Nephron progenitor cell (in vitro differentiated cells): ENCODE measurements at regions not wholly inside any gene's neighbourhood (a gene's known extent, or its start where the extent isn't known, plus 50 kb on each side); places are given as distances from the start of the nearest gene placed in this dataset.

Experiments
- DNase-seq: peaks from one replicate; pipeline ENCODE4 v3.0.0; 2021
- H3K27ac Mint-ChIP-seq: 2 replicates; pipeline ENCODE4 v1.8.0; 2021; ENCODE audit warnings: mild to moderate bottlenecking, moderate library complexity, mixed read lengths
- H3K27me3 Mint-ChIP-seq: 2 replicates; pipeline ENCODE4 v1.8.0; 2021; ENCODE audit warnings: mild to moderate bottlenecking, low read depth, mixed read lengths; ENCODE audit not compliant: poor library complexity
- H3K36me3 Mint-ChIP-seq: 2 replicates; pipeline ENCODE4 v1.8.0; 2021; ENCODE audit warnings: low read depth, mixed read lengths
- H3K4me1 Mint-ChIP-seq: 2 replicates; pipeline ENCODE4 v1.8.0; 2021; ENCODE audit warnings: mixed read lengths
- H3K4me3 Mint-ChIP-seq: 2 replicates; pipeline ENCODE4 v1.8.0; 2021; ENCODE audit warnings: mild to moderate bottlenecking, moderate library complexity, mixed read lengths
- H3K9me3 Mint-ChIP-seq: 2 replicates; pipeline ENCODE4 v1.8.0; 2021; ENCODE audit warnings: mild to moderate bottlenecking, moderate library complexity, mixed read lengths
- TF ChIP-seq, protein P1 (sequence below): fragments of 200-600 bp; sonication (generic); IDR thresholded peaks from 2 replicates; pipeline ENCODE4 v1.5.0; 2021; ENCODE audit warnings: antibody characterized with exemption

DNA sequence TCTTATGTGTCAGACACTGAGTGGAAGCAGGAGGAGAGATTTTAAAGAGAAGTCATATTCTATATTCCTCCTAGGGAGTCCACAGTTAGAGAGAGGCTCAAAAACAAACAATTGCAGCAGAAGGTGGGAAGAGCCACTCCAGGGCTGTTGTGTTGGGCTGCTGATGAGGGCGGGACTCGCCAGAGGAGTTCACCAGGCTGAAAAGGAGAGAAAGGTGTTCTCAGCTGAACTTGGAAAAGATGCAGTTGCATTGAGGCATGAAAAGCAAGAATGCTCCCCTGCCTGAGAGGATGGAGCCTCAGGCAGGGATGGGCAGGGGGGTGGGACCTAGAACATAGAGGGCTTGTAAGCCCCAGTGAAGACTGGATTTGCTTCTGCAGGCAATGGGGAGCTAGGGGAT is 324.2 kb downstream of the CXCL12 start:
- Mint-ChIP-seq H3K27me3 (peaks cover 15% of the 10 kb centered on the region), H3K4me1 (peaks cover 75% of the 10 kb centered on the region), H3K4me3 (no peak overlapping the region), H3K9me3 (no peaks in the 10 kb centered on the region), H3K36me3 (no peaks in the 10 kb centered on the region), H3K27ac (no peak overlapping the region)
- no peak for DNase-seq
- TF ChIP-seq, protein P1, sequence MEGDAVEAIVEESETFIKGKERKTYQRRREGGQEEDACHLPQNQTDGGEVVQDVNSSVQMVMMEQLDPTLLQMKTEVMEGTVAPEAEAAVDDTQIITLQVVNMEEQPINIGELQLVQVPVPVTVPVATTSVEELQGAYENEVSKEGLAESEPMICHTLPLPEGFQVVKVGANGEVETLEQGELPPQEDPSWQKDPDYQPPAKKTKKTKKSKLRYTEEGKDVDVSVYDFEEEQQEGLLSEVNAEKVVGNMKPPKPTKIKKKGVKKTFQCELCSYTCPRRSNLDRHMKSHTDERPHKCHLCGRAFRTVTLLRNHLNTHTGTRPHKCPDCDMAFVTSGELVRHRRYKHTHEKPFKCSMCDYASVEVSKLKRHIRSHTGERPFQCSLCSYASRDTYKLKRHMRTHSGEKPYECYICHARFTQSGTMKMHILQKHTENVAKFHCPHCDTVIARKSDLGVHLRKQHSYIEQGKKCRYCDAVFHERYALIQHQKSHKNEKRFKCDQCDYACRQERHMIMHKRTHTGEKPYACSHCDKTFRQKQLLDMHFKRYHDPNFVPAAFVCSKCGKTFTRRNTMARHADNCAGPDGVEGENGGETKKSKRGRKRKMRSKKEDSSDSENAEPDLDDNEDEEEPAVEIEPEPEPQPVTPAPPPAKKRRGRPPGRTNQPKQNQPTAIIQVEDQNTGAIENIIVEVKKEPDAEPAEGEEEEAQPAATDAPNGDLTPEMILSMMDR, result no peak

DNA sequence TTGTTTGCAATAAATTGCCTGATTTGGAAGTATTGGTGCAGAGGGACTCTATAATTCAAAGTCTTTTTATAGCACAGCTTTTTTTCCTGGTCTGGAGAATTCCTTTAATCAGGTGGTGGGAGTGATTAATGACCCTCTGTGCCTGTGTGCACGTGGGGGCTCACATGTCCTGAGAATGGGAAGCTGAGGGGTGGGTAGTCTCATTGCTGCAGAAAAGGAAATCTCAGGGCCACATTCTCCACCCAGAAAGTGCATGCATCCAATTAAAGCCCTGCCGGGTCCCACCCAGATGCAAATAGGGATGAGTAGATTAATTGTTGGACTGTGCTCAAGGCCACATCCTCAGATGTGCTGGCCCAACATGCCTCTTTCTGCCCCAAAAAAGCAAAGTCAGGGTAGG is 324.7 kb downstream of the CXCL12 start:
- no peak overlapping the region for H3K4me3 Mint-ChIP-seq
- no peaks in the 10 kb centered on the region for H3K9me3 Mint-ChIP-seq
- no peaks in the 10 kb centered on the region for H3K36me3 Mint-ChIP-seq
- DNase-seq, result no peak
- TF ChIP-seq, protein P1, result no peak
- peaks cover 11% of the 10 kb centered on the region for H3K27me3 Mint-ChIP-seq
- no peak overlapping the region for H3K27ac Mint-ChIP-seq
- H3K4me1 Mint-ChIP-seq, result peaks cover 72% of the 10 kb centered on the region

DNA sequence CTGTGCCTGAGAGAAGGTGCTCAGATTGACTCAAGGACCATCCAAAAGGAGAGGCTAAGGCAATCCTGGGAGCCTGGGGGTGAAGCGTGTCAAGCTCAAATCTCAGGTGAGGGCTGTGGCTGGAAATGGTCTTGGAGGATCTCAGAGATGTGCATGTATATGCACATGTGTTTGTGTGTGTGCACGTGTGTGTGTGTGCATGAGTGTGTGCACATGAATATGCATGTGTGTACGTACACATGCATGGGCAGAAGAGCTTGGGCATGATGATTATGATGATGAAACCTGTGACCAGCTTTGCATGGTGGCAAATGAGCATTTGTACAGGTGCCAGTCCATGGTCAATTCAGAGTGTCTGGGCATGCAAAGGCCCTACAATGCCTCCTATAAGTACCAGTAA is 326.6 kb downstream of the CXCL12 start:
- Mint-ChIP-seq H3K4me3 (no peak overlapping the region), H3K27me3 (peaks cover 12% of the 10 kb centered on the region), H3K27ac (no peak overlapping the region), H3K4me1 (peaks cover 68% of the 10 kb centered on the region), H3K36me3 (no peaks in the 10 kb centered on the region), H3K9me3 (no peaks in the 10 kb centered on the region)
- TF ChIP-seq, protein P1, result no peak
- DNase-seq, result no peak

DNA sequence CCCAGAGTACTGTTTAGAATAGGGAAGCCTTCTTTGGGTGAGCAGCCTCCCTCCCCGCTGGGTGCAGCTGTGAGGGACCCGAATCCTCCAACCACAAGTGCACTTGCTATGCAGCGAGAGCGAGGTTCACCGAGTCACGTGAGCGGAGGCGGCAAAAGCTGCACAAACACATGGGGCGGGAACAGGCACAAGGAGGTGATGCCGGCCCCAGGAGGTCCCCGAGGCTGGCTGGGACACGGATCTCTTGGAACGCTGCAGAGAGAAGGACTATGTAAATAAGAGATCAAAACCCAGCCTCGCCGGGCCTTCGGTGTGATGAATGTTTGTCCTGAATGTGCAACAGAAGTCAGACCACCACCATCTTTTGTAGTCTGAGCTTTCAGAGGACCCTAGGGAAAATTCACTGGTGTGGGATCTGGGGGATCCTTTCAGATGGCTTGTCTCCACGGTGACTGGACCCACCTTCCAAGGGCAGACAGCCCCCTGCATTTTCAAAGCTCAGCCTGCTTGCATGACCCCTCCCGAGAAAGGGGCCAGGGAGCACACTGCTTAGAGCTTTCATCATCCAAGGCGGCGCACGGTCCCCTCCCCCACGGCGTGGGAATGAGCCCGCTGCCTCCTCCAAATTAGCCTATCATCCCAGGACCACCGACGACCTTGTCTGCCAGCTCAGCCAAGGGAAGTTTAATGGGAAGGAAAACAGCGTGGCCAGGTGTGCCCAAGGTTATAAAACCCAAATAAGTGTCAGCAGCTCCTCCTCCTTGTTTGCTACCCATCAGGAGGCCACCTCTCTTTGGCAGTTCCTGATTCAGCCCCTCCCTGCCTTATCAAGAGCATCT is 327.7 kb downstream of the CXCL12 start:
- Mint-ChIP-seq H3K4me3 (peak overlapping the region; percentile 38), H3K36me3 (no peaks in the 10 kb centered on the region)

DNA sequence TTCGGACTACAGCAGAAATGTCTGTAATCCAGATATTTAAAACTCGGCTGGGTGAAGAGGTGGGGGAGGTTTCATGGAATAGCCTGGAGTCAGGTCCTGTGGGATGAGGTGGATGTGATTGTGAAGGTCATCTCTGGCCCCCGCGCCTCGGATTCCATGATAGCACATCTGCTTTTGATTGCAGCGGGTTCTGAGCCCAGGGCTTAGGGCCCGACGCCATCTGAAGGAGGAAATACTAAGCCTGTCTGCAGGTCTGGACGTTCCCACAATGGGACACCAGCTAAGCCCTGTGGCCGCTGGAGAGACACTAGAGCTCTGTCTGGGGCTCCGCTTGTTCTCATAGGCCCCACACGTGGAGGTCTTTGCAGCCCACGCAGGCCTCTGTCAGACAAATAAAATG is 328.7 kb downstream of the CXCL12 start:
- no peak overlapping the region for H3K27ac Mint-ChIP-seq
- no peaks in the 10 kb centered on the region for H3K9me3 Mint-ChIP-seq
- no peak overlapping the region for H3K4me3 Mint-ChIP-seq
- DNase-seq, result no peak
- peaks cover 10% of the 10 kb centered on the region for H3K27me3 Mint-ChIP-seq
- TF ChIP-seq, protein P1, result no peak
- peaks cover 66% of the 10 kb centered on the region for H3K4me1 Mint-ChIP-seq
- no peaks in the 10 kb centered on the region for H3K36me3 Mint-ChIP-seq

More for the DNA sequence above, 327.7 kb downstream of the CXCL12 start:
- Mint-ChIP-seq H3K4me1 (peaks cover 63% of the 10 kb centered on the region), H3K9me3 (no peaks in the 10 kb centered on the region), H3K27me3 (peaks cover 10% of the 10 kb centered on the region), H3K27ac (peak overlapping the region; percentile 39)
- TF ChIP-seq, protein P1, result no peak
- peak; percentile 42 for DNase-seq

DNA sequence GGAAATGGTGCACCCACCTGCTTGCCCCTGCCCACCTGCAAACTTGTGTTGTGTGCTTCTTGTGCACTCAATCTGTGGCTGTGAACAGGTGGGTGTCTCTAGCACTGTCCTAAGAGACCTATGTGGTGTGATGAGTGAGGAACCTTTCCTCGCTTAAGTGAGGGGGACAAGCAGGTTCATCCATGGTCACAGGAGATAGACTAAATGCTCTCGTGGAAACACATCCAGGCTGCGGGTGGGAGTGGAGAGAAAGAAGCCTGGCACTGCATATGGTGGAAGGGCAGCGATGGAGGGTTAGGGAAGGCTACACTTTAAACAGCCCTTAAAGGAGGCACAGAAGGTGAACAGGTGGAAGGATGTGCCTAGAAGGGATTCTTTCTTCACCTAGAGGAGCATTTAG is 330.9 kb downstream of the CXCL12 start:
- TF ChIP-seq, protein P1, result no peak
- Mint-ChIP-seq H3K27me3 (peaks cover 7% of the 10 kb centered on the region), H3K27ac (no peak overlapping the region), H3K4me3 (no peak overlapping the region), H3K9me3 (no peaks in the 10 kb centered on the region), H3K36me3 (no peaks in the 10 kb centered on the region), H3K4me1 (peaks cover 64% of the 10 kb centered on the region)
- no peak for DNase-seq
